Brain microvascular endothelial cell (primary cell): ENCODE measurements at regions not wholly inside any gene's neighbourhood (a gene's known extent, or its start where the extent isn't known, plus 50 kb on each side); places are given as distances from the start of the nearest gene placed in this dataset.

Source experiments
- DNase-seq: peaks from one replicate; pipeline ENCODE4 v3.0.0-alpha.2; 2020
- H3K27ac ChIP-seq: fragments of 250-450 bp; sonication (Bioruptor Pico); 2 replicates; pipeline ENCODE4 v1.5.1; 2020; ENCODE audit warnings: mild to moderate bottlenecking, moderate library complexity
- H3K27me3 ChIP-seq: fragments of 250-450 bp; sonication (Bioruptor Pico); replicated peaks from 2 replicates; pipeline ENCODE4 v1.5.1; 2020; ENCODE audit warnings: mild to moderate bottlenecking
- H3K36me3 ChIP-seq: fragments of 250-450 bp; sonication (Bioruptor Pico); replicated peaks from 2 replicates; pipeline ENCODE4 v1.5.1; 2020; ENCODE audit warnings: mild to moderate bottlenecking
- H3K4me3 ChIP-seq: 2 replicates; pipeline ENCODE4 v1.5.1; 2011; ENCODE audit warnings: low read depth, mild to moderate bottlenecking, control low read depth, low read length, moderate library complexity
- in situ Hi-C: cut with HindIII; loops from 2 replicates; pipeline ENCODE4 v1.10.0; 2017; ENCODE audit warnings: low sequenced_read_pairs, low pct_ligation_motif_present
- TF ChIP-seq, protein P1 (sequence below): IDR thresholded peaks from 2 replicates; pipeline ENCODE4 v1.5.1; 2011; ENCODE audit warnings: low read depth, mild to moderate bottlenecking, moderate library complexity, low read length, control low read depth, inconsistent platforms; ENCODE audit errors: missing control alignments

DNA sequence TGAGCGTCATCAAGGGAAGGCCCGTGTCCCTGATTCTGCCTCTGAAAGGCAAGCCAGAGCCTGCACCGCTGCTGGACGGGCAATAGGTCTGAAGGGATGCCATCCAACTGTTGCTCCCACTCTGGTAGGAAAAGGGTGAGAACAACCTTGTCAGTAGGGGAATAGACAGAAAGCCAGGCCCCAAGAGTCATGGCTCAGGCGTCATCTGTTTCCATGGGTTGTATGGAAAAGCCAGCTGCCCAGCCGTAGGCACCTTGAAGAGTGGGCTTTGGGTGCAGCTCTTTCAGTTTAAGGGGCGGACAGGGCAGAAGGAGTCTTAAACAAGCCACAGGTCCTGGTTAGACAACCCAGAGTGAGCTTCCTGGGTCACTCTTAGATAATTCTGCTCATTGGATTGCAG is 66.5 kb downstream of the RNF6 start:
- no peak for DNase-seq
- in situ Hi-C loops: no loop called here
- H3K36me3 ChIP-seq: no peaks in the 10 kb centered on the region
- H3K4me3 ChIP-seq: no peak overlapping the region
- H3K27me3 ChIP-seq: no peaks in the 10 kb centered on the region
- TF ChIP-seq, protein P1, sequence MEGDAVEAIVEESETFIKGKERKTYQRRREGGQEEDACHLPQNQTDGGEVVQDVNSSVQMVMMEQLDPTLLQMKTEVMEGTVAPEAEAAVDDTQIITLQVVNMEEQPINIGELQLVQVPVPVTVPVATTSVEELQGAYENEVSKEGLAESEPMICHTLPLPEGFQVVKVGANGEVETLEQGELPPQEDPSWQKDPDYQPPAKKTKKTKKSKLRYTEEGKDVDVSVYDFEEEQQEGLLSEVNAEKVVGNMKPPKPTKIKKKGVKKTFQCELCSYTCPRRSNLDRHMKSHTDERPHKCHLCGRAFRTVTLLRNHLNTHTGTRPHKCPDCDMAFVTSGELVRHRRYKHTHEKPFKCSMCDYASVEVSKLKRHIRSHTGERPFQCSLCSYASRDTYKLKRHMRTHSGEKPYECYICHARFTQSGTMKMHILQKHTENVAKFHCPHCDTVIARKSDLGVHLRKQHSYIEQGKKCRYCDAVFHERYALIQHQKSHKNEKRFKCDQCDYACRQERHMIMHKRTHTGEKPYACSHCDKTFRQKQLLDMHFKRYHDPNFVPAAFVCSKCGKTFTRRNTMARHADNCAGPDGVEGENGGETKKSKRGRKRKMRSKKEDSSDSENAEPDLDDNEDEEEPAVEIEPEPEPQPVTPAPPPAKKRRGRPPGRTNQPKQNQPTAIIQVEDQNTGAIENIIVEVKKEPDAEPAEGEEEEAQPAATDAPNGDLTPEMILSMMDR: no peak
- no peak overlapping the region for H3K27ac ChIP-seq

DNA sequence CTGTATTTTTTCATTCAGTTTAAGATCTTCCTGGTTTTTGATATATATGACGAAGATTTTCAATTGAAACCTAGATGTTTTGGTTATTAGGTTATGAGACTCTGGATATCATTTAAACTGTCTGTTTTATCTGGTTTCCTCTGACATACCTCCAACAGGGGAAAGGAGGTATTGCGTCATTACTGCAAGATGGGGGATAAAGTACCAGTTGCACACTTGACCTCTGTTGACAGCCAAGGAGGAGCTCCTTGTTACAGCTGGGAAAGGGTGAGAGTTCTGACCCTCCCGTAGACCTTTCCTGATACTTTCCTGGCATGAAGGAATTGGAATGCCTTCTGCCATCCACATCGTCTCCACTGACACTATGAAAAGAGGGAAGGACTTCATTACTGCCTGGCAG is 82.0 kb upstream of the SHISA2 start:
- DNase-seq: no peak
- H3K27ac ChIP-seq: no peak overlapping the region

DNA sequence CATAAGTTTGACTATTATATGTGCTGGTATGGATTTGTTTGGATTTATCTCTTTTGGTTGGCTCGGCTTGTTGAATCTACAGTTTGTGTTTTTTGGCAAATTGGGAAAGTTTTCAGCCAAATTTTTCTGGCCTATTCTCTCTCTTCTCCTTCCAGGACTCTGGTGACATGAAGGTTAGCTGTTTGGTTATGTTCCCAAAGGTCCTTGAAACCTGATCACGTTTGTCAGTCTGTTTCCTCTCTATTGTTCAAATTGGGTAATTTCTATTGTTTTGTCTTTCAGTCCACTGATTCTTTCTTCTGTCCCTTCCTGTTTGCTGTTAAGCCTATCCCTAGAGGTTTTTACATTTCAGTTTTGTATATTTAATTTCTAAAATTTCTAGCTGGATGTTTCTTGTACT is 81.5 kb upstream of the SHISA2 start:
- H3K36me3 ChIP-seq: no peaks in the 10 kb centered on the region
- TF ChIP-seq, protein P1: no peak
- H3K4me3 ChIP-seq: no peak overlapping the region
- H3K27ac ChIP-seq: no peak overlapping the region
- DNase-seq: no peak
- H3K27me3 ChIP-seq: no peaks in the 10 kb centered on the region
- in situ Hi-C loops: no loop called here

More for the DNA sequence above, 82.0 kb upstream of the SHISA2 start:
- in situ Hi-C loops: no loop called here
- Histone ChIP-seq H3K4me3 (no peak overlapping the region), H3K36me3 (no peaks in the 10 kb centered on the region), H3K27me3 (no peaks in the 10 kb centered on the region)
- TF ChIP-seq, protein P1: no peak

DNA sequence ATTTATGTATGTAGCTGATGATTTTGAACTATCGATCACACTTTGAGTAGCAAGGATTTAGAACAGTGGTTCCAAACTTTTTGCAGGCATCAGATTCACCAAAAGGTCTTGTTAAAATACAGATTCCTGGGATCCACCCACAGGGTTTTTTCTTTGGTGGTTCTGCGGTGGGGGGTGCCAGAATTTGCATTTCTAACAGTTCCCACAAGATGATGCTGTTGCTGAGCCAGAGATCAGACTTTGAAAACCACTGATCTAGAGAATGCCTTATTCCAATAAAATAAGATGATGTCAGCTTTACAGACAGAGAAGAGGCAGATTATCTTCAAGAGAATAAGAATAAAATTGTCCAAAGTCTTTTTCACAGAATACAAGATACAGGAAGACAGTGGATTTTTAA is 80.9 kb upstream of the SHISA2 start:
- in situ Hi-C loops: no loop called here
- no peak overlapping the region for H3K27ac ChIP-seq
- DNase-seq: no peak
- no peaks in the 10 kb centered on the region for H3K27me3 ChIP-seq
- TF ChIP-seq, protein P1: peak; percentile 44
- no peak overlapping the region for H3K4me3 ChIP-seq
- H3K36me3 ChIP-seq: no peaks in the 10 kb centered on the region

DNA sequence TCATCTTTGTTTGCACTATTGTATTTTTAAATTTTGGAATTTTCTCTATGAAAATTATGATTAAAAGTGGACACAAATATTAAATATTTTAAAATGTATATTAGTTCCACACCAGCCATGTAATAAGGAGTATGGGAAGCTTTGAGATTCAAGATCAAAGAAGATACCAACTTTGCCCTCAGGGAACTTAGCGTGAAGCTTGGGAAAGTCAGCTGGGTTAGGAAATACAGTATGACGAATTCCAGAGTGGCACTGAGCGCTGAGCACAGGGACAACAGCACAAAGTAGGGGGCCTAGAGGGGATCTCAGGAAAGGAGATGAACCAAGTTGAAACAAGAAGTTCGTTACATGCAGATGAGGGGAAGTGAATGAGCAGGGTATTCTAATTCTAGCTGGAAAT is 76.9 kb upstream of the SHISA2 start:
- DNase-seq: no peak
- TF ChIP-seq, protein P1: no peak
- in situ Hi-C loops: no loop called here
- no peaks in the 10 kb centered on the region for H3K27me3 ChIP-seq
- no peak overlapping the region for H3K4me3 ChIP-seq
- H3K27ac ChIP-seq: no peak overlapping the region
- H3K36me3 ChIP-seq: no peaks in the 10 kb centered on the region

DNA sequence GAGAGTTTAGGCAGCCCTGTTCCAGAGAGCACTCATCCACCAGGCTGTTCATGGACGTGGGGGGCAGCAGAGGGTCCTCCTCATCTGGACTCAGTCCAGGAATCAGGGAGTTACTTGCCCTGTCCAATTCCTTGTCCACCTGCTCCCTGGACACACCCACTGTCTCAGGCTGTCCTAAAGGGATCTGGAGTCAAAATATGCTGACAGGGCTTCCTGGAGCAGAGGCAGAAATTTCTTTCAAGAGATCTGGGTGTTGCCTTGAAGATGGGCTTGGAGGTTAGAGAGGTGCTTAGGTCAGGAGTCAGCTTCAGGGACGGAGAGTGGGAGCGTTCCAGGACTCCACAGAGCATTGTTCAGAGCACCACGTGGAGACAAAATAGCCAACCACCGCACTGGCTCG is 65.8 kb upstream of the SHISA2 start:
- H3K27me3 ChIP-seq: no peaks in the 10 kb centered on the region
- H3K27ac ChIP-seq: no peak overlapping the region
- H3K36me3 ChIP-seq: no peaks in the 10 kb centered on the region
- in situ Hi-C loops: no loop called here
- TF ChIP-seq, protein P1: no peak
- H3K4me3 ChIP-seq: no peak overlapping the region
- DNase-seq: no peak
